Ramos (cell line): ENCODE measurements at regions not wholly inside any gene's neighbourhood (a gene's known extent, or its start where the extent isn't known, plus 50 kb on each side); places are given as distances from the start of the nearest gene placed in this dataset.
"Not testable (repeated sequence)": the region's sequence is repeated elsewhere in the genome, so short reads cannot be mapped to it uniquely, and the experiment has no call there.

Experiments used
- in situ Hi-C: fragments of 300-500 bp; cut with MboI; formaldehyde crosslinking; loops from one replicate; pipeline ENCODE4 v1.14.3; 2022; ENCODE audit warnings: low sequenced_read_pairs; ENCODE audit not compliant: unreplicated experiment

DNA sequence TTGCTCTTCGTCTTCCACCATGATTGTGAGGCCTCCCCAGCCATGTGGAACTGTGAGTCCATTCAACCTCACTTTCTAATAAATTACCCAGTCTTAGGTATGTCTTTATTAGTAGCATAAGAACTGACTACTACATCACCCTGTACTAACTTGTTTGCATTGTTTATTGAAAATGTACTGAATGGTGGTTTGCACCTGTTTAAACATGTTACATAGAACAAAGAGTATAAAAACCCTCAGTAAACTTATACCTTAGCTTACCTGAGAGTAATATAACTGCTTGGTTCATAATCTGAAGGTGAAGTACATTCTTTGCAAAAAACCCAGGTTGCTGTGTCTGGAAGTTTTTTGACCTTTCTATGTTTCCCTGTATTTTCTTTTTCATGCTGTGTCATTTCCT, 777.8 kb downstream of the TBC1D32 start:
- in situ Hi-C loops, result no loop called here

DNA sequence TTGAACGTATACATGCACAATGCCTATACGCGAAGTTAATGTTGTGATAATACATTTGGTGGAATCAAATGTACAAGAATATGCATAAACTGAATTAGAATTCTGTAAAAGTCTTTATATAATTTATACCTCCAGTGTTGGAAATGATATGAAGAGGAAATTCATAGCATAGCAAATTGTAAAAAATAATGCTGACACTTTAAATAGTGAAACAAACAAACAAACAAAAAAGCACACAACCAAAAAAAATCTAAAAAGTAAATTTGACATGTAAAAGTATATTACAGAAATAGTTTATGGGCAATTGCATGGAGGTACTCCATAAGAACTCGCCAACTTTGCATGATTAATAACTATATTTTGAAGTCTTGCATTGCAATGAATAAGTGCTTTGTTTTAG, 780.9 kb downstream of the TBC1D32 start:
- in situ Hi-C loops, result no loop called here

DNA sequence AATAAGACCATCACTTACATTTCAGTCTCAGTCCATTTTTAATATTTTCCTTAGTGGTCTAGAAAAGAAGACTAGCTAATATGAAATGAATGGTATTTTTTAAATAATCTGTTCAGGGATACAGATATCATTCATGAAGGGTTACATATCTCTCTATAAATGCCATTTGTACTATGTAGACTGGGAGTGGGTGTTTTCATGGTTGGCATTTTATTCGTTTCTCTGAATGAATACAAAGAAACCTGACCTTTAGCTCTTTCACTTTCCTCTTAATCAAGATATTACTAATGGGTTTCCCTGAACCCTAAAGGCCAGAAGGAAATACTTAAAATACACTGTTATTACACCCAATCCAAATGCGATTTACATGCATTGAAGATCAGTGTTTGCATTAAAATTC, 788.9 kb downstream of the TBC1D32 start:
- in situ Hi-C loops, result no loop called here

DNA sequence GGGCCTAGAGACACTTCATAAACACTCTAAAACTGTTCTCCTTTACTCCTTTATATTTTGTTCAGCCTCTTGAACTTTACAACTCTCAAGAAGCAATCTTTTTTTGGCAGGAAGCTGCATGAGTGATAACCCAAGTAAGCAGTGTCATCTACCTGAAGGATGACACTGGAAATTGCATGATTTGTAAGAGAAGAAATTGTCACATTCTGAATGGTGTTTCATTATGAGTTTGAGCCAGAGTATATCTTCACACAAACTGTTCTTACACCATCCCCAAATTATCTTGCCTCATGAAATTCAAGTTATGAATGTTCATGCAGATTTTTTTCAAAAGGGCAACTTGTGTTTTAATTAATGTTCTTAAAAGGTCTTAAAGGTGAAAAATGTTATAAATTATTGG, 799.3 kb downstream of the TBC1D32 start:
- in situ Hi-C loops, result no loop called here

DNA sequence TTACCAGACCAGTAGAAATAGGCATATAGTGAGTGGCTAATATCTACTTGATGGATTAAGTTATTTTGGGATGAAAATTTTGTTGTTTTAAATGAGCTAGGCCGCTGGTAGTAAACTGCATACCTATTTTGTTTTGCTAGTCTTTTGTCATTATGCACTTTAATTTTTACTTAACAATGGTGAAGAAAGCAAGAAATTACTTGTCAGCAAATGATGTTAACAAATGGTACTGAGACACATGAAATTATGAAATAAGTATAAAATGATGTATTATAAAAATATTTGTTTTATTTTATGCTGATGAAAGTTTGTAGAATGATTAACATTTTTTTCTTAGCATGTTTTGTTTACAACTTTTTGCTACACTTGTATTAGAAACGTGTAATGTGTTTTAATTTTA, 807.7 kb downstream of the TBC1D32 start:
- in situ Hi-C loops, result no loop called here

DNA sequence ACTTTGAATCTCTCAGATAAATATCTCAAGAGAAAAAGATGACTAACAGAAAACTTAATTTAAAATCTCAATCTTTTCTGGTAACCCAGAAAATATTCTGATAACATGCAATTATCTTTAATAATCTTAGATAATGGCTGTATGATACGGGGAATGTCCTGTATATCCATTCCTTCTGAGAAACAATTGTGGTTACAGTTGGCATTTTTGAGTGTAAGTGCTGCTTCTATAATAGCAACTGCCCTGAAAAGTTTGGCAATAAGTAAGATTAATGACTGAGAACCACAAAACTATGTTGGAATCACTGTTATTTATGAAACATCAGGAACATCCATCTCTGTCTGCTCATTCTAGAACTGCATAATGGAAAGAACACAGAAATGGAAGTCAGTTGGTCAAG, 819.7 kb downstream of the TBC1D32 start:
- in situ Hi-C loops, result no loop called here

DNA sequence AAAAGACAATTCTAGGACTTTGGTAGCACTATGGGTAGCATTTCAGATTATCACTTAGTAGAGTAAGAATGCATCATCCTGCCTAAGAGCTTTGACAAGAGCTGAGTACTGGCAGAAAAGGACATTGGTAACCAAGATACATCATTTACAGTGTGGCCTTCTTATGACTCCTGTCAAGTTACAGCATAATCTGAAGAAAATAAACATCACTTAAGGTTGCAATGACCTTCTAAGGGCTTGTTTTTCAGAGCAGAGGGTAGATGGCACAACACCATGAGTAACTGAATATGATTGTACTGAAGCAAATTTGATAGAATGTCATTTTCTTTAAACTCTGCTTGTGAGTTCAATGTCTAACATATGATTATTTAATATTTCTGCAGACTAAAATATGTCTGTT, 822.6 kb downstream of the TBC1D32 start:
- in situ Hi-C loops, result no loop called here

DNA sequence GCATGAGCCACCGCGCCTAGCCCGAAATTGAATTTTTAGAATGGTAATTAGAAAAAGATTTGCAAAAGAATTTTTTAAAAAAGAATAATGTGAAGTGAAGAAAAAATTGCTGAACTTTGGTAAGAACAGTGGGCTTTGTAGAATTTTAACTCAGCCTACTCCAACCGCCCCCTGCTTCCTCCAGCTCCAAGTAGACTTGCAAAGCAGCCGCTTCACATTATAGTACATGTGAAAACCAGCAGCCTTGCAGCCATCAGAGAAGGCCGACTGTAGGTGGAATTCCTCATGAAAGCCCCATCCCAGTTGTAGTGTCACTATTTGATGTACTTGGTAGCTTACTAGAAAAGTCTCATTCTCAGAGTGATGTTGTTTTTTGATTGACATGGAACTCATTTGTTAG, 835.6 kb downstream of the TBC1D32 start:
- in situ Hi-C loops, result no loop called here

DNA sequence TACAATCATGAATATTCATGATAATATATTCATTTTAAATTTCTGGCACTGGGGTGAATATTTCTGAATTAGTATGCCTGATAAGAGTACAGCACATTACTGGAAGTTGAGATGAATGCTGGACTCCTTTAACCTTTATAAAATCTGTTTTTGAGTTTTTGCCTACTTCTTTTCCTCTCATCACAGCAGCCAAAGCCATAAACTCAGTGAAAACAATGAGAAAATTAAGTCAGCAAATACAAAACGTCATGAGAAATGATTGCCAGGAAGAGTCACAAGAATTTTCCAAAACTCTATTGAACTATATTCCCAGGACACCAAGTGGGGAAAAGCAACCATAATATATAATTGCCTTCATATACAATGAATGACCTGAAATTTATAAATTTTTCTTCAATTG, 837.6 kb downstream of the TBC1D32 start:
- in situ Hi-C loops, result no loop called here

DNA sequence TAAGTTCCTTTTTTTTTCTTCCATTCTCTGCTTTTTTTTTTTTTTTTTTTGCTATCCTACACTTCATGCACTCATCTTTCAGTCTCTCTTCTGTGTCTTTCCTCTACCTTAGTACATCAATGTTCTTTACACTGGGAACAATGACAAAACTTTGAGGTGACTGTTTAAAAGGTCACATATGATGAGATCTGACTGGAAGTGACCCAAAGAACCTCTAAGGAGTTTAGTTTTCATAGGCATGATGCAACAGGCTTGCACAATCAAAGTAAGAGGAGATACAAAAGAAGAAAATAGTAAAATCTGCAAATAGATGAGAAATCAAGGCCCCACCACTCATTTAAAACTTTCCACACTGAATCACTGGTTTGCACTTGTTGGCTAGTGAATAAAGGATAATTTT, 840.8 kb downstream of the TBC1D32 start:
- in situ Hi-C loops, result no loop called here

DNA sequence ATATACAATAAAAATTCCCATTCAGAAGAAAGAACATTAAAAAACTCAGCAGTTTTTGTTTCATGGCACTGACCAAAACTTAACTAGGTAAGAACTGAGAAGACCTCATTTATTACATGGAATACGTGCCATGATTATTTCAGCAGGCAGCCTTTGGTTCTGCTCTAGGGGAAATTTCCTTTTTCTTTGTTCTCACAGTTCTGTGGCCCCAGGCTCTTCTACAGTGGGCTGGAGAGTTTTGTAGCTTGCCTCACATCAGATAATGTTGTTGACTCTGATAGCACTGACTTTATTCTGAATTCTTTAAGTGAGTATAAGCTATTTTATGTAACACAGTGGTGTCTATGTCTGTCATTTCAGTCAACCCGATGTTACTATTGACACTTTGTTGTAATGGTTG, 844.3 kb downstream of the TBC1D32 start:
- in situ Hi-C loops, result no loop called here

DNA sequence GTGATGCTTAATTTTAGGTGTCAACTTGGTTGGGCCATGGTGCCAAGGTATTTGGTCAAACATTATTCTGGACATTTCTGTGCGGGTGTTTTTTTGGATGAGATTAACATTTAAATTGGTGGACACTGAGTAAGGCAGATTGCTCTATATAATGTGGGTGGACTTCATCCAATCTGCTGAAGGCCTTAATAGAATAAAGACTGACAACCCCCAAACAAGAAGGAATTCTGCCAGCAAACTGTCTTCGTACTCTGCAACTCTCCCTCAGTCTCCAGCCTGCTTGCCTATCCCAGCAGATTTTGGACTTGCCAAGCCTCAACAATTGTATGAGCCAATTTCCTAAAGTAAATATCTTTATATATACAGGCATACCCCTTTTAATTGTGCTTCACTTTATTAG, 850.1 kb downstream of the TBC1D32 start:
- in situ Hi-C loops, result no loop called here

DNA sequence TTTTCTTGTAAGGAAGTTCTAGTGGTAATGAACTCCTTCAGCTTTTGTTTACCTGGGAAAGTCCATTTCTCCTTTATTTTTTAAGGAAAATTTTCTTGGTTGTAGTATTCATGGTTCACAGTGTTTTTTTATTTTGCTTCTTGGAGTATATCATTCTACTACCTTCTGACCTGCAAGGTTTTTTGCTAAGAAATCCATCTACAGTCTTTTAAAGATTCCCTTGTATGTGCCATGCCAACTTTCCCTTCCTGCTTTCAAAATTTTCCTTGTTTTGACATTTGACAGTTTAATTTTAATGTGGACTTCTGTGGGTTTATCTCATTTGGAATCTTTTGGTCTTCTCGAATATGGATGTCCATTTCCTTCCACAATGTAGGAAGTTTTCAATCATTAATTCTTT, 855.6 kb downstream of the TBC1D32 start:
- in situ Hi-C loops, result no loop called here

DNA sequence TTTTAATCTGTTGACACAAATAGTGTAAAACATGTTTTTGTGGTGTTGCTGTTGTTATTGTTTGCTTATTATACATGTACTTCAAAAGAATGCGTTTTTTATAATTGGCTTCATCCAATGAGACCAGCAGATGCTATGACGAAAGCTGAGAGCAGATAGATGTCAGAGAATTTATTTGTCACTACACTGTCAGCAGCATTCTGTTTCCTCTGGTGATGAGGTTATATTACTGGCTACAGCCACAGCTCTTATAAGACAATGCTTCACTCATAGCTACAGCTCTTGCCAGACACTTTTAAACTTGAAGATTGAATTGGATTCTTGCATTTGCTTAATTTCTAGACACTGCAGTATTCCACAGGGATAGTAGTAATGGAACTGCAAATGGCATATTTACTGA, 860.5 kb downstream of the TBC1D32 start:
- in situ Hi-C loops, result no loop called here

DNA sequence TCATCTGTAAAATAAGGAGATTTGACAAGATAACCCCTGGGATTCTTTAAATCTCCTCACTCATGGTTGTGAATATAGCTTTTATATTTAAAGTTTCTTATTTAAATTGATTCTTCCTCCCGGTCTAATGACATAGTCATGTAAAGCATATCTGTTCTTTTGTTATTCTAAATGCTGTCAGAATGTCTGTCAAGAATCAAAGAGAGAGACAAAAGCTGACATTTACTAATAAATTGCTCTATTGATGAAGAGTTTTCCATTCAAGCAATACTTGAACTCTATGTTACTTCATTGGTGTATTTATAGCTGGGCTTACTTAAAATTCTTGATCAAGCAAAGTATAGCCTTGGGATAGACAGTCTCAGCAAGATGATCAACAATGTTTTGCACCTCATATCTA, 865.8 kb downstream of the TBC1D32 start:
- in situ Hi-C loops, result no loop called here

DNA sequence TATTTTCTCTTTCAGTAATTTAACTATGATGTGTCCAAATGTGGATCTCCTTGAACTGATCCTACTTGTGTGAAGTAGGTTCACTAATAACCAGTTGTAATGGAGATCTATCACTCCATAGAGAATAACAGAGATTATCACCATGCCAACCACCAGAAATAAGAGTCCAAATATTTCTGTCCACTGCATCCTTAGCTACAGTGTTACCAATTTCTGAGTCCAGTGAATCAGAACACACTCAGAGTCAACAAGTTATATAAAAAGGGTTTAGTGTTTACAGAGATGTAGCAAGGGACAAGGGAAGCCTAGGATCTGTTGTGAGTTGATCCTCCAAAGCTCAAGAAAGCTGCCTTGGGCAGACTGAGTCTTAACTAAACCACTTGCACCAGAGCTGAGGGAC, 882.8 kb downstream of the TBC1D32 start:
- in situ Hi-C loops, result no loop called here

DNA sequence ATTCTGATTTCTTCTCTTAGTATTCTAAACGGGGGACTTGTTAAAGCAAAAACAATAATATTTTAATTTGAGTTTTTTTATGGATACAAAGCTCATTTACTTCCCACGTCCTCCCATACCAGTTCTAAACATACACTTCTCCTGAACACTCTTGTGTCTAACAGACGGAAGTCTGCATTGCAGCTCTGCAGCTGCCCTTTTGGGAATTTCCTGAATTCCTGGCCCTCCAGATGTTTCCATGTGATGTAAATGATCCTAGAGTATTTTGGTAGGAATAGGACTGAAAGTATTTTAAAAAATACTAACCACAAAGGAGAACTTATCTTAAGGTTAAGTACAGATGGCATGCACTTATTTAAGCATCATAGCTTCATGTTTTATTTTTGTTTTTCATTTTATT, 886.7 kb downstream of the TBC1D32 start:
- in situ Hi-C loops, result no loop called here

DNA sequence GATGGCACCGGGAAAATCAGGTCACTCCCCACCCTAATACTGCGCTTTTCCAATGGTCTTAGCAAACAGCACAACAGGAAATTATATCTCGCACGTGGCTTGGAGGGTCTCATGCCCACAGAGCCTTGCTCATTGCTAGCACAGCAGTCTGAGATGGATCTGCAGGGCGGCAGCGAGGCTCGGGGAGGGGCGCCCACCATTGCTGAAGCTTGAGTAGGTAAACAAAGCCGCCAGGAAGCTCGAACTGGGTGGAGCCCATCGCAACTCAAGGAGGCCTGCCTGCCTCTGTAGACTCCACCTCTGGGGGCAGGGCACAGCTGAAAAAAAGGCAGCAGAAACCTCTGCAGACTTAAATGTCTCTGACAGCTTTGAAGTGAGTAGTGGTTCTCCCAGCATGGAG, 901.4 kb downstream of the TBC1D32 start:
- in situ Hi-C loops, result not testable (repeated sequence)

DNA sequence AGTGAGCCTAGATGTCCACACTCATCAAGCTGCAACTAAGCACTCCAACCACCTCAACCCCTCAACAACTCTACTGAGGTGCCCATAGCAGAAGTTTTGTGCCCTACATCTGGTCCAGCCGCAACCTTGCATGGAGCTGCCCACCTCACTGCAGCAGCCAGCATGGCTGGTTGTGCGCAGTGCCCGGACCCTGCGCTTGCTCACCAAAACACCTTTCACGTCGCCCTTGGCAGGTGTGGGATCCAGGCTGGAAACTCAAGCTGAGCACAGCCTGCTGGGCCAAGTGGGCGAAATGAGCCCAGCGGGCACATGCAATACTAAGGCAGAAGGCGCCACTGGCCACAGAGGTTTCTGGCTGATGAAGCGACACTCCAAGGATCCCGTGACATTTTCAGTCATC, 902.4 kb downstream of the TBC1D32 start:
- in situ Hi-C loops, result no loop called here

DNA sequence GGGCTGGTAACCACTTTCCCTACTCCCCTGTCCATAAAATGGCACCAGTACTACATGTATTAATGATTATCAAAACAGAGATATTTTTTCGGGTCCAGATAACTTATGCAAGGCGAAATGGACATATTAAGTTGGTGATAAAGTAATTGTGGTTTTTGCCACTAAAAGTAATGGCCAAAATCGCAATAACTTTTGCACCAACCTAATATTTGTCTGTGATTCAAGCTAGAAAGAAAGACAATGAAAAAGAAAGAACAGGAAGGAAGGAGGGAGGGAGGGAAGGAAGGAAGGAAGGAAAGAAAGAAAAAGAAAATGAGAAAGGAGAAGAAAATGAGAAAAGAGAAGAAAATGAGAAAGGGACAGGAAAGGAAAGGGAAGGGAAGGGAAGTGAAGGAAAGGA, 922.9 kb downstream of the TBC1D32 start:
- in situ Hi-C loops, result no loop called here

DNA sequence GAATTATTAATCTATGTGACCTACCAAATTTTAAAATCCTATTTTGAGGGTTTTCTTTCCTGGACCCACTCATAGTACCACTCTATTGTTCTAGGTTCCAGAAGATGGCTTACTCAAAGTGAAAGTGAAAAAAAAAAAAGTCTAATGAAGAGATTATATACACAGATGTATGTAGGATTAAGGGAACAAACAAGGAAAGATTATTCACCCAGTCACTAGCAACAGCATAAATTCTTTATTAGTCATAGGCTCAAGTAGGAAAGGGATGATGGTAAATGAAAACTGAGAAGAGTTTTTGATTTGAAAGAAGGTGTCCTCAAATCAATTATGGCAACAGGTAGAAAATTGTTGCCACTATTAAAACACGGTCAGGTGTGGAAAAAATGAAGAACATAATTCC, 923.7 kb downstream of the TBC1D32 start:
- in situ Hi-C loops, result no loop called here

DNA sequence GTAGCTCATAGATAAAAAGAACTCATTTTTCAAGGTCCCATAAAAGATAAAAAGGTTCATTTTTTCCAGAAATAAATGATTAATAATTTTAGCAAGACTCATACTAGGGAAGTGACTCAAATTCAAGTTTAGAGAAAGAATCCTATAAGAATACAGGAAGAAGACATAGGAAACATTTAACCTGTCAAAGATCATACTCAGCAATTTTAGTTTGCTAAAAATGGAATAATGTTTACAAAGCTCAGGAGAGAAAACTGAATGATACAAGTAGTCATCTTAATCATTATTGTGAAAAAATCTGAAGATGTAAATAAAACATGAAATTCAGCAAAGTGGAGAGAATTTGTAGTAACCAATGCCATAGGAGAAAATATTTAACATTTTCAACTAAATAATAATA, 926.6 kb downstream of the TBC1D32 start:
- in situ Hi-C loops, result no loop called here

DNA sequence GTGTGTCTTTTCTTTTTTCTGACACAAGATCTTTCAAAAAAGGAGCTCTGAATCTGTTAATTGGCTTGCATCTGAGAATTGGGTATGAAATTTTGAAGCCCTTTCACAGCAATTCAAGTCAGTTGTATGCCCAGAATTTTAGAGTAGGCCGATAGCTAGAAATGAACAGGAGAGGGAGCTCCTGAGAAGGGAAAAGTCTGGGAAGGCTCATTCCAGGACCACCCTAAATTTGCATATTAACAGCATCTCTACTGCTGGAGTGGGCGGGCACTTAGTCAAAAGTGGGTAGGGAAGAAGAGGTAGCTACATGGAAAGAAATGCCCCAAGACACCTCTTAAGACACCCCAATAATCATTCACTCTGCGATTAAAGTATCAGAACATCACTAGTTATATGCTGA, 928.3 kb downstream of the TBC1D32 start:
- in situ Hi-C loops, result no loop called here
